ENCODE measurements at regions not wholly inside any gene's neighbourhood (a gene's known extent, or its start where the extent isn't known, plus 50 kb on each side); places are given as distances from the start of the nearest gene placed in this dataset.
"Not testable (repeated sequence)": the region's sequence is repeated elsewhere in the genome, so short reads cannot be mapped to it uniquely, and the experiment has no call there.

- ATAC-seq; H3K27ac Mint-ChIP-seq; H3K27me3 ChIP-seq (ENCODE audit: insufficient read depth); H3K27me3 Mint-ChIP-seq (ENCODE audit: insufficient read depth, low read depth, poor library complexity); H2AFZ ChIP-seq; H3K36me3 ChIP-seq (ENCODE audit: insufficient read depth); H3K36me3 Mint-ChIP-seq (ENCODE audit: low read depth); H3K4me3 ChIP-seq; H4K20me1 ChIP-seq (replicated peaks; ENCODE audit: insufficient read depth); H3K79me2 ChIP-seq (replicated peaks; ENCODE audit: insufficient read depth); H3K9me2 ChIP-seq (ENCODE audit: insufficient read depth); DNase-seq (ENCODE audit: low spot score); H3K27ac ChIP-seq (ENCODE audit: low read depth); H3K4me2 ChIP-seq; H3K4me3 Mint-ChIP-seq; H3K4me1 Mint-ChIP-seq; H3K4me1 ChIP-seq (ENCODE audit: insufficient read depth); H3F3A ChIP-seq (replicated peaks; ENCODE audit: low read depth): not testable (repeated sequence)
- H3K9me3 Mint-ChIP-seq, result peaks cover 50% of the 10 kb centered on the region
Measured at GRCh38 chr22:47613181-47613580, 850.7 kb downstream of the TBC1D22A start.

DNA sequence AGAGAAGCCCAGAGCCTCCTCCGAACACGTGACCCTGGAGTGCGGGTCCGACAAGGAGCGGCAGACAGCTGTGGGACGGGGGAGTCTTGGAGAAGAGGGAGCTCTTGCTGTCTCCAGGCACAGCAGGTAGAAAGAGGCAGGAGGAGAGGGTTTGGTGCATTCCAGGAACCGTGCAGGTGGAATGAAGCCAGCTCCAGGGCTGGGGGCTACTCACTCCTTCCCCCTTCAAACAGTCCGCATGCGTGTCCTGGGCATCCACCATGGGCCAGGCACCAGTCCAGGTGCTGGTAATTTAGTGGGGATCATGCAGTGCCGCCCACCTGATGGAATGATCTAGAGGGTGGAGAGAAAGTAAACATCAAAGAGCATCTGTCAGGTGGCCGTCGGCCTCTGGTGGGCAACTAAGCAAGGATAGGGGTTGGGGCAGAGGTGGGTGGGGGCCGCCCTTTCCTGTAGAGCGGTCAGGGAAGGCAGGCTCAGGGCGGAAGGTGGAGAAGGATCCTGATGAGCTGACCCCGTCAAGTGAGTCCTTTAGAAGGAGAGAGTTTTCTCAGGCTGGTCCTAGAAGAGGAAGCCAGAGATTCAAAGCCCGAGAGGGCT is 850.0 kb downstream of the TBC1D22A start:
- H3K27me3 Mint-ChIP-seq (ENCODE audit: insufficient read depth, low read depth, poor library complexity), result peaks cover 2% of the 10 kb centered on the region
- Histone ChIP-seq H3K36me3 (ENCODE audit: insufficient read depth) (no peaks in the 10 kb centered on the region), H3K4me1 (ENCODE audit: insufficient read depth) (no peaks in the 10 kb centered on the region), H3K27ac (ENCODE audit: low read depth) (no peak overlapping the region), H3K9me2 (ENCODE audit: insufficient read depth) (no peaks in the 10 kb centered on the region), H3F3A (replicated peaks; ENCODE audit: low read depth) (no peaks in the 10 kb centered on the region), H3K79me2 (replicated peaks; ENCODE audit: insufficient read depth) (no peaks in the 10 kb centered on the region), H4K20me1 (replicated peaks; ENCODE audit: insufficient read depth) (no peaks in the 10 kb centered on the region), H3K27me3 (ENCODE audit: insufficient read depth) (no peaks in the 10 kb centered on the region), H2AFZ (no peak overlapping the region), H3K4me2 (no peak overlapping the region), H3K4me3 (no peak overlapping the region)
- no peak for DNase-seq (ENCODE audit: low spot score)
- H3K36me3 Mint-ChIP-seq (ENCODE audit: low read depth), result peaks cover 8% of the 10 kb centered on the region; the same call in 2 of the 3 replicates
- TF ChIP-seq EZH2phosphoT487 (IDR thresholded peaks at IDR 0.05; ENCODE audit: unreplicated experiment) (no peak), JUNB (IDR thresholded peaks at IDR 0.05; ENCODE audit: unreplicated experiment) (no peak), CREB1 (CRISPR knock-in tag; IDR thresholded peaks at IDR 0.05; ENCODE audit: low read depth) (no peak), REST (IDR thresholded peaks at IDR 0.05; ENCODE audit: unreplicated experiment) (no peak), STAT1 (IDR thresholded peaks at IDR 0.05; ENCODE audit: unreplicated experiment) (no peak)
- no peaks in the 10 kb centered on the region for H3K4me1 Mint-ChIP-seq
- peaks cover 54% of the 10 kb centered on the region for H3K9me3 Mint-ChIP-seq
- no peak overlapping the region for H3K4me3 Mint-ChIP-seq
- H3K27ac Mint-ChIP-seq, result no peak overlapping the region
- ATAC-seq, result no peak

DNA sequence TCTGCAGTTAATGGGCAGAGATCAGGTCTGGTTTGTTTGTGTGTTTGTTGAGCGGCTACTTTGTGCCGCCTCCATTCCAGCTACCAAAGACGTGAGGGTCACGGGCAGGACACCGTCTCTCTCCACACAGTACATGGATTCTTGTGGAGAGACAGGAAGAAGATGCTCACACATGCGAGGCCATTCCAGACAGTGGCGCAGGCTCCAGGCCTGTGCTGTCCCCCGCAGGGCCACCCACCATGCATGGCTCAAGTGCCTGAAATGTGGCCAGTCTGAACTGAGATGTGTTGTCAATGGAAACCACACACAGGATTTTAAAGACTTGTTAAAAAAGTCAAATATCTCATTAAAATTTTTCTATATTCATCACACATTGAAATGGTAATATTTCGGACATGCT is 848.3 kb downstream of the TBC1D22A start:
- H3K4me3 ChIP-seq, result no peak overlapping the region
- no peaks in the 10 kb centered on the region for H3K36me3 ChIP-seq (ENCODE audit: insufficient read depth)
- no peak overlapping the region for H3K27ac Mint-ChIP-seq
- peaks cover 2% of the 10 kb centered on the region for H3K27me3 Mint-ChIP-seq (ENCODE audit: insufficient read depth, low read depth, poor library complexity)
- H3K4me1 Mint-ChIP-seq, result no peaks in the 10 kb centered on the region
- H3K4me3 Mint-ChIP-seq, result no peak overlapping the region
- H3K9me2 ChIP-seq (ENCODE audit: insufficient read depth), result no peaks in the 10 kb centered on the region
- H2AFZ ChIP-seq, result no peak overlapping the region
- H3K9me3 Mint-ChIP-seq, result peaks cover 56% of the 10 kb centered on the region
- H4K20me1 ChIP-seq (replicated peaks; ENCODE audit: insufficient read depth), result no peaks in the 10 kb centered on the region
- no peaks in the 10 kb centered on the region for H3K79me2 ChIP-seq (replicated peaks; ENCODE audit: insufficient read depth)
- no peak overlapping the region for H3K4me2 ChIP-seq
- H3K36me3 Mint-ChIP-seq (ENCODE audit: low read depth), result peaks cover 5% of the 10 kb centered on the region; the same call in 1 of the 3 replicates
- H3K27me3 ChIP-seq (ENCODE audit: insufficient read depth), result no peaks in the 10 kb centered on the region
- DNase-seq (ENCODE audit: low spot score) (no peak), ATAC-seq (no peak)
- no peaks in the 10 kb centered on the region for H3F3A ChIP-seq (replicated peaks; ENCODE audit: low read depth)
- no peak overlapping the region for H3K27ac ChIP-seq (ENCODE audit: low read depth)
- no peaks in the 10 kb centered on the region for H3K4me1 ChIP-seq (ENCODE audit: insufficient read depth)
- TF ChIP-seq, protein P1, sequence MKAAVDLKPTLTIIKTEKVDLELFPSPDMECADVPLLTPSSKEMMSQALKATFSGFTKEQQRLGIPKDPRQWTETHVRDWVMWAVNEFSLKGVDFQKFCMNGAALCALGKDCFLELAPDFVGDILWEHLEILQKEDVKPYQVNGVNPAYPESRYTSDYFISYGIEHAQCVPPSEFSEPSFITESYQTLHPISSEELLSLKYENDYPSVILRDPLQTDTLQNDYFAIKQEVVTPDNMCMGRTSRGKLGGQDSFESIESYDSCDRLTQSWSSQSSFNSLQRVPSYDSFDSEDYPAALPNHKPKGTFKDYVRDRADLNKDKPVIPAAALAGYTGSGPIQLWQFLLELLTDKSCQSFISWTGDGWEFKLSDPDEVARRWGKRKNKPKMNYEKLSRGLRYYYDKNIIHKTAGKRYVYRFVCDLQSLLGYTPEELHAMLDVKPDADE (IDR thresholded peaks at IDR 0.05), result no peak

Data from GM23338 (cell line).